Heart right ventricle (tissue), 16 donors: ENCODE measurements at regions not wholly inside any gene's neighbourhood (a gene's known extent, or its start where the extent isn't known, plus 50 kb on each side); places are given as distances from the start of the nearest gene placed in this dataset.

Source experiments
- ATAC-seq, 8 donors: fragments of 200-7000 bp; cut with Tn5 transposase; one replicate each; pipeline ENCODE4 v1.9.1; 2020; ENCODE audit warnings: mild to moderate bottlenecking in 8 of 8, moderate library complexity in 8 of 8, moderate number of reproducible peaks in 1 of 8
- DNase-seq, 2 donors: peaks; one replicate each; pipeline ENCODE4 v3.0.0-alpha.2; 2020
- H3K27ac ChIP-seq, 10 donors: fragments of 200-600 bp; sonication (generic) in 2 of 10; one replicate each; pipeline versions ENCODE4 v1.5.0 to v1.8.0; 2020 to 2022; ENCODE audit warnings: mild to moderate bottlenecking in 3 of 10
- H3K27me3 ChIP-seq, 7 donors: fragments of 200-600 bp; one replicate each; pipeline ENCODE4 v1.8.0; 2021 to 2022; ENCODE audit warnings: mild to moderate bottlenecking in 2 of 7
- H3K36me3 ChIP-seq, 9 donors: fragments of 200-600 bp; sonication (generic) in 1 of 9; one replicate each; pipeline versions ENCODE4 v1.5.0 to v1.8.0; 2020 to 2022; ENCODE audit warnings: mild to moderate bottlenecking in 2 of 9
- H3K4me1 ChIP-seq, 9 donors: fragments of 200-600 bp; sonication (generic) in 1 of 9; one replicate each; pipeline versions ENCODE4 v1.5.0 to v1.8.0; 2020 to 2022; ENCODE audit warnings: mild to moderate bottlenecking in 4 of 9
- H3K4me3 ChIP-seq, 10 donors: fragments of 200-600 bp; sonication (generic) in 2 of 10; one replicate each; pipeline versions ENCODE4 v1.5.0 to v1.8.0; 2020 to 2022; ENCODE audit warnings: mild to moderate bottlenecking in 7 of 10, moderate library complexity in 2 of 10
- H3K9me3 ChIP-seq, 11 donors: fragments of 200-600 bp in 10 of 11; sonication (generic) in 2 of 11; one replicate each; pipeline versions ENCODE4 v1.5.0 to v1.8.0; 2013 to 2022; ENCODE audit warnings: mild to moderate bottlenecking in 2 of 11, control low read depth in 1 of 11, moderate library complexity in 1 of 11
- CTCF ChIP-seq, 9 donors: fragments of 200-600 bp; sonication (generic) in 2 of 9; IDR thresholded peaks; one replicate each; pipeline versions ENCODE4 v1.5.0 to v1.8.0; 2021 to 2022; ENCODE audit warnings: antibody characterized with exemption in 9 of 9, mild to moderate bottlenecking in 5 of 9, moderate library complexity in 1 of 9
- WGBS, 2 donors: extraction: QIAGEN DNeasy Blood & Tissue Kit; methylation state at CpG; one replicate each; pipeline ENCODE4 v1.1.7; 2013; ENCODE audit warnings: inconsistent platforms in 1 of 2; 5-methylcytosine and 5-hydroxymethylcytosine counted together
- intact Hi-C, 10 donors: fragments of 100-400 bp; cut with DNase I; formaldehyde crosslinking; loops; one replicate each; pipeline versions ENCODE4 v1.11.1 to v1.14.2; 2022
- donor health status: Arrhythmogenic right ventricular cardiomyopathy.
- donor health status: ischemic (EF 13 %, LVEDD 7.1; RV severe dilation, severe dysfunction).
- donor health status: healthy with polysubstance abuse.
- donor health status: DM: no; HTN: yes; CAD: no.
- donor health status: DM: no; HTN: no; CAD: no.
- donor health status: ischemic (EF 25% LVEDD 6.9; RV normal size, moderate dysfunction).
- donor health status: ischemic (EF 25% LVEDD 5.7; RV mildly dilated, moderate dysfunction).
- donor health status: healthy.
- donor health status: DM: yes; HTN: yes; CAD: no.
- donor health status: Ischemic cardiomyopathy.
- donor health status: ischemic (EF 35%, LVEDD 5.7; RV mildly dilated, moderate dysfunction).
- donor health status: nonischemic (EF 11% LVEDD 7.7; RV severe dilation, severe dysfunction).
- donor health status: DM: yes; HTN: yes; CAD: no.
- donor health status: PGD.
- donor health status: ischemic (EF 29% LVEDD 5.4; RV normal size, mild dysfunction).
- donor health status: nonischemic (EF 23%, LVEDD 6.1; RV moderate dilation, normal function).

- H3K27me3 ChIP-seq, result peaks cover 0 to 5% (median 0%) of the 10 kb centered on the region in 7 donors
- 66 to 76% methylated on average over 5 of the region's 5 CpGs for WGBS, 2 donors
- no peaks in the 10 kb centered on the region for H3K36me3 ChIP-seq
- H3K27ac ChIP-seq, result no peak overlapping the region
- H3K4me1 ChIP-seq, result no peaks in the 10 kb centered on the region
- intact Hi-C loops, result no loop called here
- TF ChIP-seq CTCF (IDR thresholded peaks at IDR 0.05), result no peak
- no peak for ATAC-seq
- DNase-seq, result no peak
- no peaks in the 10 kb centered on the region for H3K9me3 ChIP-seq
- H3K4me3 ChIP-seq, result no peak overlapping the region
Measured at GRCh38 chr16:54616610-54617009, 314.1 kb upstream of the IRX5 start.

DNA sequence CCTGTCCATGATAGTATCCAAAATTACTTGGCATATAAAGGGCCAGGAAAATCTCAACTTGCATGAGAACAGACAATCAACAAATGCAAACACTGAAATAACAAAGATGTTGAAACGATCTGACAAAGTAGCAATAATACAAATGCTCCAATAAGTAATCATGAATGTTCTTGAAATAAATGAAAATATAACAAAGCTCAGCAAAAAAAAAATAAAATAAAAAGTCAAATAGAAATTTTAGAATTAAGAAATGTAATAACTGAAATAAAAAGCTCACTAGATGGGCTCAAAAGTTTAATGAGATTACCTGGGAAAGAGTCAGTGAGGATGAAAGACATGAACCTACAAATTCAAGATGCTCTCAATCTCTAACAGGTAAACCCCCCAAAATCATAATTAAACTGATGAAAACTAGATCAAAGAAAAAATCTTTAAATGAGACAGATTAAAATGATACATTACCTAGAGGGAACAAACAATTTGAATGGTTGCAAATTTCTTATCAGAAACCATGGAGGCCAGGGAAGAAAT lies 319.0 kb upstream of the IRX3 start:
- peaks cover 0 to 60% (median 24%) of the 10 kb centered on the region in 11 donors for H3K9me3 ChIP-seq

DNA sequence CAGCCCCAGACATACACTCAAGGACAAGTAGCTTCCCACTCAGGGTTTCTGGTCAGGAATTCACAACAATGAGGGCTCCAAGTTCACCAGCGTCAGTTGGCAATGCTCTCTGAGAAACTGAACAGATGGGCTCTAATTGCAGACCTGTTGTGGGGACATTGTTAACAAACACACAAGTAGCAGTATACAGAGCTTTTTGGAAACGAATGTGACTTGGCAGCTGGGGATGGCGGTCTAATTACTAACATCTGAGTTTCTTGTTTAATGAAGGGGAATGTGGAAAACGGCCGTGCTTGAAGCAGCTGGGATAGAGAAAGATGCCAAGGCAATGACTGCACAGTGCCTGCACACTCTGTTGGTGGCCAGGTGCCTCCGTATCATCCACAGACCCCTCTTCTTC lies 316.1 kb upstream of the IRX3 start:
- 69 to 80% methylated on average over 6 of the region's 6 CpGs for WGBS, 2 donors
- ATAC-seq (no peak), DNase-seq (no peak)
- Histone ChIP-seq H3K36me3 (no peaks in the 10 kb centered on the region), H3K27ac (no peak overlapping the region), H3K27me3 (no peaks in the 10 kb centered on the region), H3K4me1 (no peaks in the 10 kb centered on the region), H3K4me3 (no peak overlapping the region), H3K9me3 (peaks cover 0 to 34% (median 17%) of the 10 kb centered on the region in 11 donors)
- intact Hi-C loops, result no loop called here
- TF ChIP-seq CTCF (IDR thresholded peaks at IDR 0.05), result no peak

More for the DNA sequence above, 319.0 kb upstream of the IRX3 start:
- WGBS, 2 donors, result 91 to 95% methylated on average over 1 of the region's 1 CpG
- Histone ChIP-seq H3K4me1 (no peaks in the 10 kb centered on the region), H3K27me3 (no peaks in the 10 kb centered on the region), H3K4me3 (no peak overlapping the region), H3K27ac (no peak overlapping the region), H3K36me3 (no peaks in the 10 kb centered on the region)
- no peak for ATAC-seq
- intact Hi-C loops, result no loop called here
- no peak for TF ChIP-seq CTCF (IDR thresholded peaks at IDR 0.05)
- DNase-seq, result no peak

DNA sequence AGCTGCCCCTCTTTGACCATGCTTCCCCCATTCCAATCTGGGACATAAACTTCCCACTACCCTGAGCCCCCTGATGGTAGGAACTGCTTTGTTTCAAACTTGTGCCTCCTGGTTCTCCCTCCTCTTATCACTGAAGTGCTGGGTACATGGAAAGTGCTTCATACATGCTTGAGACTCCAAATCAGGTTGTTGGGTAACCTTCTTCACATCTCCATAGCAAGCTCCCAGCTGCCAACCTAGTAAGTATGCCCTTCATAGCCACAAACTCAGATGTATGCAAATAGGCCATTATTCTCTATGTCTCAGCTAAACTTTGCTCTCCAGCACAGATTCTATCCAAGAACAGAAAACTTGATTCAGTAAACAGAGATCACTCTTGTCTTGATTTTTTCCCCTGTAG lies 310.6 kb upstream of the IRX3 start:
- Histone ChIP-seq H3K9me3 (peaks cover 0 to 11% (median 0%) of the 10 kb centered on the region in 11 donors), H3K4me3 (no peak overlapping the region), H3K27me3 (peaks cover 0 to 13% (median 6%) of the 10 kb centered on the region in 7 donors), H3K27ac (no peak overlapping the region), H3K4me1 (no peaks in the 10 kb centered on the region), H3K36me3 (no peaks in the 10 kb centered on the region)
- intact Hi-C loops, result no loop called here
- no peak for TF ChIP-seq CTCF (IDR thresholded peaks at IDR 0.05)
- DNase-seq (no peak), ATAC-seq (no peak)
